ENCODE measurements at regions not wholly inside any gene's neighbourhood (a gene's known extent, or its start where the extent isn't known, plus 50 kb on each side); places are given as distances from the start of the nearest gene placed in this dataset.

DNA sequence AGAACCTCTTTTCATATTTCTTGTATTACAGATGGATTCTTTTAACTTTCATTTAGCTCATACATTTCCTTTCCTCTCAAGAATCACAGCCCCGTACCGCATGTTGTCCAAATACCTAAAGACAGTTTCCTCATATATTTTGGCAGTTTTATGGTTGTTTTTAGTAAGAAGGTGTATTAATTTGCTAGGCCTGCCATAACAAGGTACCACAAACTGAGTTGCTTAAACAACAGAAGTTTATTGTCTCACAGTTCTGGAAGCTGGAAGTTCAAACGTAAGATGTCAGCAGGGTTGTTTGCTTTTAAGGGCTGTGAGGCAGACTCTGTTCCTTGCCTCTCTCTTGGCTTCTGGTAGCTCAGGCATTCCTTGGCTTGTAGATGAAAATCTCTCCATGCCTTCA, 343.2 kb upstream of the TNP1 start:
- no peaks in the 10 kb centered on the region for H3K9me2 ChIP-seq (replicated peaks; ENCODE audit: control insufficient read depth, low read length)
- no peaks in the 10 kb centered on the region for H3K9me3 ChIP-seq (ENCODE audit: control insufficient read depth, insufficient read depth, low read length)
- no peaks in the 10 kb centered on the region for H3K4me1 ChIP-seq (ENCODE audit: control insufficient read depth, low read length)
- no peak overlapping the region for H3K4me3 ChIP-seq (ENCODE audit: low read length)
- no peaks in the 10 kb centered on the region for H3F3A ChIP-seq (ENCODE audit: control insufficient read depth, insufficient read depth)
- no peak overlapping the region for H3K4me2 ChIP-seq (ENCODE audit: low read length)
- H3K27me3 ChIP-seq (ENCODE audit: control insufficient read depth, low read length), result 0 out of 2 replicates have a peak, but pooled peaks cover 8% of the 10 kb centered on the region
- H4K20me1 ChIP-seq (ENCODE audit: control insufficient read depth, insufficient read depth, low read depth, low read length), result no peaks in the 10 kb centered on the region
- no peaks in the 10 kb centered on the region for H3K36me3 ChIP-seq (ENCODE audit: control insufficient read depth, low read length)
- H3K79me2 ChIP-seq (ENCODE audit: control insufficient read depth, low read length), result no peaks in the 10 kb centered on the region
- H3K27ac ChIP-seq (ENCODE audit: low read depth, low read length), result no peak overlapping the region
- TF ChIP-seq EZH2phosphoT487 (IDR thresholded peaks at IDR 0.05; ENCODE audit: borderline replicate concordance, low read length), result no peak
- TF ChIP-seq, protein P1, sequence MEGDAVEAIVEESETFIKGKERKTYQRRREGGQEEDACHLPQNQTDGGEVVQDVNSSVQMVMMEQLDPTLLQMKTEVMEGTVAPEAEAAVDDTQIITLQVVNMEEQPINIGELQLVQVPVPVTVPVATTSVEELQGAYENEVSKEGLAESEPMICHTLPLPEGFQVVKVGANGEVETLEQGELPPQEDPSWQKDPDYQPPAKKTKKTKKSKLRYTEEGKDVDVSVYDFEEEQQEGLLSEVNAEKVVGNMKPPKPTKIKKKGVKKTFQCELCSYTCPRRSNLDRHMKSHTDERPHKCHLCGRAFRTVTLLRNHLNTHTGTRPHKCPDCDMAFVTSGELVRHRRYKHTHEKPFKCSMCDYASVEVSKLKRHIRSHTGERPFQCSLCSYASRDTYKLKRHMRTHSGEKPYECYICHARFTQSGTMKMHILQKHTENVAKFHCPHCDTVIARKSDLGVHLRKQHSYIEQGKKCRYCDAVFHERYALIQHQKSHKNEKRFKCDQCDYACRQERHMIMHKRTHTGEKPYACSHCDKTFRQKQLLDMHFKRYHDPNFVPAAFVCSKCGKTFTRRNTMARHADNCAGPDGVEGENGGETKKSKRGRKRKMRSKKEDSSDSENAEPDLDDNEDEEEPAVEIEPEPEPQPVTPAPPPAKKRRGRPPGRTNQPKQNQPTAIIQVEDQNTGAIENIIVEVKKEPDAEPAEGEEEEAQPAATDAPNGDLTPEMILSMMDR (IDR thresholded peaks at IDR 0.05; ENCODE audit: low read depth, low read length, poor library complexity, severe bottlenecking), result no peak

DNA sequence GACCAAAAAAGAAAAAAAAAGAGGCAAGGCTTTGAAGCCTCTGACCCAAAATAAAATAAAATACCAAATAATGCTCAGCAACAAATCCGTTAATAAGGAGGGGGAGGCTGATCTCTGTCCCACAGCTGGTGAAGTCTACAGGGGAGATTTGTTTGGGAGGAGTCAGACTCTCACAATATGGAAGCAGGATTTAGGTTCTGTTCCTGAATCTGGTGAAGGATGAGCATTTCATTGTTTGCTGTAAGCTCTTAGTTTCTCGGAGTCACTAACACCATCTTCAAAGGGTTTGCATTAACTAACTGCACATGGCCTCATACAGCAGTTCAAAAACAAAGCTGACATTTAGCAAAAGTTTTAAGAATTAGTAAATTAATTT, 339.4 kb upstream of the TNP1 start:
- H3K4me2 ChIP-seq (ENCODE audit: low read length), result no peak overlapping the region
- peaks cover 6% of the 10 kb centered on the region for H3K27me3 ChIP-seq (ENCODE audit: control insufficient read depth, low read length)

DNA sequence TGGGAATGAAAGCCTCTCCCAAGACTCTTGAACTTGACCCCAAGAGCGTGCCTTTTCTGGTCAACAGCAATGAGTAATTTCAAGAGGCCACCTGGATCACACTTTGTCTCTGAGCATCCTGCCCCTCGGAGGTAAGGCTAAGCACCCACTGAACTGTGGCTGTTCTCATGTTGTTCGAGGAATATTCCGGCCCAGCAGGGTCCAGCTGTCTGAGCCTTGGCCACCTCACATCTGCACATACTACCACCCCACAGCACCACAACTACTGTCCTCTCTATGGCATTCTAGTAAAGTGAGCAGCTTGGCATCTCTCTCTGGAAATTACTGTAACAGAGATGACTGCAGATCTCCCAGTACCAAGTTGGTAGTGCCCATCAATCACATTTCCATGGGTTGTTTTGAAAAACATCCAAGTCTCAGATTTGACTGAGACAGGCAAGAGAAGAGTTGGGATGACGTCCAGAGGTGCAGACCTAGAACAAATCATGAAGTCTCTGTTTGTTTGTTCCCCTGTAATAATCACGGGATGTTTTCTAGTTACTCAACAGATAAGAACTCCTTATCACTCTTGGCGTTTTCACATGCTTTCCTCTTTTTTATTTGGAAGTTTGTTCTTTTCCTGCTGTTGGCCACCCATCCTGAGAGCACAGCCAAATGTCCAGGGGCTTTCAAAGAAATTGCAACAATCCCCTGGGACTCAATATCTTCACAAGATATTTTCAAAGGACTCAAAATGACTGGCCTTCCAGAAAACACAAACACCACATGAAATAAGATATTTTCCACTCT, 336.0 kb upstream of the TNP1 start:
- TF ChIP-seq, protein P1 (IDR thresholded peaks at IDR 0.05; ENCODE audit: low read depth, low read length, poor library complexity, severe bottlenecking), result no peak
- TF ChIP-seq EZH2phosphoT487 (IDR thresholded peaks at IDR 0.05; ENCODE audit: borderline replicate concordance, low read length), result no peak
- H3K27ac ChIP-seq (ENCODE audit: low read depth, low read length), result no peak overlapping the region
- H3K4me3 ChIP-seq (ENCODE audit: low read length), result no peak overlapping the region
- no peaks in the 10 kb centered on the region for H3F3A ChIP-seq (ENCODE audit: control insufficient read depth, insufficient read depth)
- no peaks in the 10 kb centered on the region for H4K20me1 ChIP-seq (ENCODE audit: control insufficient read depth, insufficient read depth, low read depth, low read length)
- no peaks in the 10 kb centered on the region for H3K79me2 ChIP-seq (ENCODE audit: control insufficient read depth, low read length)
- no peaks in the 10 kb centered on the region for H3K36me3 ChIP-seq (ENCODE audit: control insufficient read depth, low read length)
- H3K9me3 ChIP-seq (ENCODE audit: control insufficient read depth, insufficient read depth, low read length), result no peaks in the 10 kb centered on the region
- peaks cover 13% of the 10 kb centered on the region for H3K27me3 ChIP-seq (ENCODE audit: control insufficient read depth, low read length)
- H3K9me2 ChIP-seq (replicated peaks; ENCODE audit: control insufficient read depth, low read length), result no peaks in the 10 kb centered on the region
- H3K4me2 ChIP-seq (ENCODE audit: low read length), result no peak overlapping the region
- H3K4me1 ChIP-seq (ENCODE audit: control insufficient read depth, low read length), result no peaks in the 10 kb centered on the region

More for the DNA sequence above, 339.4 kb upstream of the TNP1 start:
- Histone ChIP-seq H3K79me2 (ENCODE audit: control insufficient read depth, low read length) (no peaks in the 10 kb centered on the region), H3K4me1 (ENCODE audit: control insufficient read depth, low read length) (no peaks in the 10 kb centered on the region), H3F3A (ENCODE audit: control insufficient read depth, insufficient read depth) (no peaks in the 10 kb centered on the region), H3K27ac (ENCODE audit: low read depth, low read length) (no peak overlapping the region), H3K9me2 (replicated peaks; ENCODE audit: control insufficient read depth, low read length) (no peaks in the 10 kb centered on the region), H3K4me3 (ENCODE audit: low read length) (no peak overlapping the region), H4K20me1 (ENCODE audit: control insufficient read depth, insufficient read depth, low read depth, low read length) (no peaks in the 10 kb centered on the region), H3K9me3 (ENCODE audit: control insufficient read depth, insufficient read depth, low read length) (no peaks in the 10 kb centered on the region), H3K36me3 (ENCODE audit: control insufficient read depth, low read length) (no peaks in the 10 kb centered on the region)
- TF ChIP-seq, protein P1 (IDR thresholded peaks at IDR 0.05; ENCODE audit: low read depth, low read length, poor library complexity, severe bottlenecking), result no peak
- no peak for TF ChIP-seq EZH2phosphoT487 (IDR thresholded peaks at IDR 0.05; ENCODE audit: borderline replicate concordance, low read length)

Measured in DOHH2 (cell line).